Heart right ventricle (tissue), 16 donors: ENCODE measurements at regions not wholly inside any gene's neighbourhood (a gene's known extent, or its start where the extent isn't known, plus 50 kb on each side); places are given as distances from the start of the nearest gene placed in this dataset.

Experiments
- ATAC-seq, 8 donors: fragments of 200-7000 bp; cut with Tn5 transposase; one replicate each; pipeline ENCODE4 v1.9.1; 2020; ENCODE audit warnings: mild to moderate bottlenecking in 8 of 8, moderate library complexity in 8 of 8, moderate number of reproducible peaks in 1 of 8
- DNase-seq, 2 donors: peaks; one replicate each; pipeline ENCODE4 v3.0.0-alpha.2; 2020
- H3K27ac ChIP-seq, 10 donors: fragments of 200-600 bp; sonication (generic) in 2 of 10; one replicate each; pipeline versions ENCODE4 v1.5.0 to v1.8.0; 2020 to 2022; ENCODE audit warnings: mild to moderate bottlenecking in 3 of 10
- H3K27me3 ChIP-seq, 7 donors: fragments of 200-600 bp; one replicate each; pipeline ENCODE4 v1.8.0; 2021 to 2022; ENCODE audit warnings: mild to moderate bottlenecking in 2 of 7
- H3K36me3 ChIP-seq, 9 donors: fragments of 200-600 bp; sonication (generic) in 1 of 9; one replicate each; pipeline versions ENCODE4 v1.5.0 to v1.8.0; 2020 to 2022; ENCODE audit warnings: mild to moderate bottlenecking in 2 of 9
- H3K4me1 ChIP-seq, 9 donors: fragments of 200-600 bp; sonication (generic) in 1 of 9; one replicate each; pipeline versions ENCODE4 v1.5.0 to v1.8.0; 2020 to 2022; ENCODE audit warnings: mild to moderate bottlenecking in 4 of 9
- H3K4me3 ChIP-seq, 10 donors: fragments of 200-600 bp; sonication (generic) in 2 of 10; one replicate each; pipeline versions ENCODE4 v1.5.0 to v1.8.0; 2020 to 2022; ENCODE audit warnings: mild to moderate bottlenecking in 7 of 10, moderate library complexity in 2 of 10
- H3K9me3 ChIP-seq, 11 donors: fragments of 200-600 bp in 10 of 11; sonication (generic) in 2 of 11; one replicate each; pipeline versions ENCODE4 v1.5.0 to v1.8.0; 2013 to 2022; ENCODE audit warnings: mild to moderate bottlenecking in 2 of 11, control low read depth in 1 of 11, moderate library complexity in 1 of 11
- WGBS, 2 donors: extraction: QIAGEN DNeasy Blood & Tissue Kit; methylation state at CpG; one replicate each; pipeline ENCODE4 v1.1.7; 2013; ENCODE audit warnings: inconsistent platforms in 1 of 2; 5-methylcytosine and 5-hydroxymethylcytosine counted together
- intact Hi-C, 10 donors: fragments of 100-400 bp; cut with DNase I; formaldehyde crosslinking; loops; one replicate each; pipeline versions ENCODE4 v1.11.1 to v1.14.2; 2022
- TF ChIP-seq, protein P1 (sequence below), 9 donors: fragments of 200-600 bp; sonication (generic) in 2 of 9; IDR thresholded peaks; one replicate each; pipeline versions ENCODE4 v1.5.0 to v1.8.0; 2021 to 2022; ENCODE audit warnings: antibody characterized with exemption in 9 of 9, mild to moderate bottlenecking in 5 of 9, moderate library complexity in 1 of 9
- donor health status: Arrhythmogenic right ventricular cardiomyopathy.
- donor health status: ischemic (EF 13 %, LVEDD 7.1; RV severe dilation, severe dysfunction).
- donor health status: healthy with polysubstance abuse.
- donor health status: DM: no; HTN: yes; CAD: no.
- donor health status: DM: no; HTN: no; CAD: no.
- donor health status: ischemic (EF 25% LVEDD 6.9; RV normal size, moderate dysfunction).
- donor health status: ischemic (EF 25% LVEDD 5.7; RV mildly dilated, moderate dysfunction).
- donor health status: healthy.
- donor health status: DM: yes; HTN: yes; CAD: no.
- donor health status: Ischemic cardiomyopathy.
- donor health status: ischemic (EF 35%, LVEDD 5.7; RV mildly dilated, moderate dysfunction).
- donor health status: nonischemic (EF 11% LVEDD 7.7; RV severe dilation, severe dysfunction).
- donor health status: DM: yes; HTN: yes; CAD: no.
- donor health status: PGD.
- donor health status: ischemic (EF 29% LVEDD 5.4; RV normal size, mild dysfunction).
- donor health status: nonischemic (EF 23%, LVEDD 6.1; RV moderate dilation, normal function).

DNA sequence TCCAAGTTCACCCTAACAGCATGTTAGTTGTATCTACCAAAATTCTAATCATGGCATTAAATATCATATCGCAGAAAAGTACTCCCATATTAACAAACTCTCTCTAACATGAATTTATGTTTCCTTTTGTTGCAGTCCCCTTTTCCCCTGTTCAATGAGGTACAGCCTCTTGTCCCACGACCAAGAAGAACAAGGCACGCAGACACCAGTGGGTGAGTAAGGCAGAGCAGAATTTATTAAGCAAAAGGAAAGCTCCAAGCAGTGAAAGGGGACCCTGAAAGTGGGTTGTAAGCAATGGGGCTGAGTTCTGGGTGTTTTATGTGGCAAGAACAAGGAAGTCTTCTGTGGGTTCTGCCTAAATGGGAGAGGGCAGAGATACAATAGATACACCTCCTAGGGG lies 183.5 kb downstream of the LURAP1L start:
- WGBS, 2 donors: 94 to 95% methylated on average over 3 of the region's 3 CpGs
- TF ChIP-seq, protein P1, sequence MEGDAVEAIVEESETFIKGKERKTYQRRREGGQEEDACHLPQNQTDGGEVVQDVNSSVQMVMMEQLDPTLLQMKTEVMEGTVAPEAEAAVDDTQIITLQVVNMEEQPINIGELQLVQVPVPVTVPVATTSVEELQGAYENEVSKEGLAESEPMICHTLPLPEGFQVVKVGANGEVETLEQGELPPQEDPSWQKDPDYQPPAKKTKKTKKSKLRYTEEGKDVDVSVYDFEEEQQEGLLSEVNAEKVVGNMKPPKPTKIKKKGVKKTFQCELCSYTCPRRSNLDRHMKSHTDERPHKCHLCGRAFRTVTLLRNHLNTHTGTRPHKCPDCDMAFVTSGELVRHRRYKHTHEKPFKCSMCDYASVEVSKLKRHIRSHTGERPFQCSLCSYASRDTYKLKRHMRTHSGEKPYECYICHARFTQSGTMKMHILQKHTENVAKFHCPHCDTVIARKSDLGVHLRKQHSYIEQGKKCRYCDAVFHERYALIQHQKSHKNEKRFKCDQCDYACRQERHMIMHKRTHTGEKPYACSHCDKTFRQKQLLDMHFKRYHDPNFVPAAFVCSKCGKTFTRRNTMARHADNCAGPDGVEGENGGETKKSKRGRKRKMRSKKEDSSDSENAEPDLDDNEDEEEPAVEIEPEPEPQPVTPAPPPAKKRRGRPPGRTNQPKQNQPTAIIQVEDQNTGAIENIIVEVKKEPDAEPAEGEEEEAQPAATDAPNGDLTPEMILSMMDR (IDR thresholded peaks at IDR 0.05): no peak
- Histone ChIP-seq H3K27me3 (no peaks in the 10 kb centered on the region), H3K4me3 (no peak overlapping the region), H3K27ac (no peak overlapping the region), H3K9me3 (peaks cover 0 to 26% (median 4%) of the 10 kb centered on the region in 11 donors), H3K4me1 (no peaks in the 10 kb centered on the region), H3K36me3 (no peaks in the 10 kb centered on the region)
- intact Hi-C loops: no loop called here
- ATAC-seq (no peak), DNase-seq (no peak)

DNA sequence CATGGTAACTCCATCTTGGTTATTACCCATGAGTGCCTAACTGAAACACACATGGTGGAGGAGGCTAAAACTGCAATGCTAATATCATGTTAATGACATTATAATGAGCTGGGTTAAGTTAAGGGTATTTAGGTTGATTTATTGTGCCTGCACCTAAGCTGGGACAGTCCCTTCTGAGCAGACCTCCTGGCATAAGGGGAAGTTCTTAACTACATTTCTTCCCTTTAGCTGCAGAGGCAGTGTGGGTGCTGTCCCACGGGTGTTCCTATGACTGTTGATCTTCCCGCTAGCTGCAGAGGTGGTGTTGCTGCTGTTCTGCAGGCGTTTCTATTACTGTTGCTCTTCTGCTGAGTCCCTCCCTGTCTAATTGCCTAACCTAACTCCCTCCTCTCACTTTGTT lies 183.9 kb downstream of the LURAP1L start:
- Histone ChIP-seq H3K4me1 (peaks cover 0 to 2% (median 0%) of the 10 kb centered on the region in 9 donors), H3K9me3 (peaks cover 0 to 26% (median 4%) of the 10 kb centered on the region in 11 donors), H3K4me3 (no peak overlapping the region), H3K27ac (no peak overlapping the region), H3K36me3 (no peaks in the 10 kb centered on the region), H3K27me3 (no peaks in the 10 kb centered on the region)
- ATAC-seq (no peak), DNase-seq (no peak)
- TF ChIP-seq, protein P1 (IDR thresholded peaks at IDR 0.05): no peak
- 64 to 67% methylated on average over 3 of the region's 3 CpGs for WGBS, 2 donors
- intact Hi-C loops: no loop called here

DNA sequence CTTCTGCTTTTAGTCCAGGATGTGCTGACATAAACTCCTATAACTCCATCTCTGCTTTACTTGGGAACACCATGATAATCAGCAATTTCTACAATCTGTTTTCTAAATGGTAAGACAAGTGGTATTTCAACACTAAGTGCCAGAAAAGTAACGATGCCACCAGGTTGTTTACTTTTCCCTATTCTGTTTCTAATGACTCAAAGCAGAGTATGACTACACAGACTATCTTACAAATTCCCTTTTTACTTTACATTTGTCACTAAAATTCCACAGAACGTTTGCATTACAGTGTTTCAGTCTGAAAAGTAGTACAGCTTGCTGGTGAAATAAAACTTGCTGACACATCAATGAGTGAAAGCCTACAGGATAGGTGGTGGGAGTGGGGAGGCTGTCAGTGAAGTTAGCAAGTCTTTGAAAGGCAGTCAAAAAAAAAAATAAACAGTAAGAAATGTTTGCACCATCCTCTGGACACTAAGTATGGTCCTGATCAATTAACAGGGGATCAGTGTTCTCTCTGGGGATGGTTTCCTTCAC lies 186.5 kb downstream of the LURAP1L start:
- ATAC-seq: no peak
- TF ChIP-seq, protein P1 (IDR thresholded peaks at IDR 0.05): no peak
- H3K9me3 ChIP-seq: peaks cover 0 to 26% (median 4%) of the 10 kb centered on the region in 11 donors
- 46 to 50% methylated on average over 2 of the region's 2 CpGs for WGBS, 2 donors
- peaks cover 0 to 12% (median 0%) of the 10 kb centered on the region in 9 donors for H3K4me1 ChIP-seq
- DNase-seq: no peak
- no peaks in the 10 kb centered on the region for H3K36me3 ChIP-seq
- H3K27me3 ChIP-seq: no peaks in the 10 kb centered on the region
- no peak overlapping the region for H3K4me3 ChIP-seq
- H3K27ac ChIP-seq: no peak overlapping the region
- intact Hi-C loops: loop anchor here in 1 of 10 donors (5.0 kb wide), 1 partner anchor 39 kb away; no protein-coding TSS in a partner anchor

DNA sequence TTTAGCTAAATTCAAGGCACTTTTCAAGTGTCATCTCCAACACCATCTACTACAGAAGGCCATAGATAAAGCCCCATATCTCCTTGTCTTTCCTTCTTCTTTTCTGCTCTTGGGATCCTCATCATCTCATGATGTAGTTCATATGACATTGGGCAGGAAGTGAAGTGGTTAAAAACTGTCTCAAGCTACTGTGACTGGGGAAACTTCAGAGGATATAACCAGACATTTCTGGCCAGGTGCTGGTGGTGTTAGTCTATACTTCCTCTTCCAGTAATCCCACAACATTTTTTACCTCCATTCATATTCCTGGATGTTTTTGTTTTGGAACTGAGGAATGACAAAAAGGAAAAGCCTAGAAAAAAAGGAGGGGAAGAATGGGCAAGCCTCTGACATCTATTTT lies 188.7 kb downstream of the LURAP1L start:
- H3K4me3 ChIP-seq: no peak overlapping the region

More for the DNA sequence above, 188.7 kb downstream of the LURAP1L start:
- Histone ChIP-seq H3K27me3 (no peaks in the 10 kb centered on the region), H3K27ac (no peak overlapping the region), H3K4me1 (peaks cover 0 to 12% (median 0%) of the 10 kb centered on the region in 9 donors), H3K9me3 (peaks cover 0 to 12% (median 0%) of the 10 kb centered on the region in 11 donors), H3K36me3 (no peaks in the 10 kb centered on the region)
- intact Hi-C loops: loop anchor here in 1 of 10 donors (5.0 kb wide), 1 partner anchor 41 kb away; no protein-coding TSS in a partner anchor
- TF ChIP-seq, protein P1 (IDR thresholded peaks at IDR 0.05): no peak
- ATAC-seq (no peak), DNase-seq (no peak)
